DND-41 (cell line): ENCODE measurements at regions not wholly inside any gene's neighbourhood (a gene's known extent, or its start where the extent isn't known, plus 50 kb on each side); places are given as distances from the start of the nearest gene placed in this dataset.

Experiments
- ATAC-seq: fragments of 200-7000 bp; cut with Tn5 transposase; 3 replicates; pipeline ENCODE4 v1.9.1; 2021; ENCODE audit warnings: low read depth; ENCODE audit not compliant: insufficient read depth
- DNase-seq: peaks from one replicate; pipeline ENCODE4 v3.0.0-alpha.2; 2020
- H2AFZ ChIP-seq: 2 replicates; pipeline ENCODE4 v1.6.0; 2012; ENCODE audit warnings: low read depth, low read length
- H3K27ac ChIP-seq: 2 replicates; pipeline ENCODE4 v1.5.1; 2012; ENCODE audit warnings: low read length, inconsistent platforms
- H3K27me3 ChIP-seq: fragments of 200-600 bp; sonication (generic); 2 replicates; pipeline ENCODE4 v1.6.0; 2012; ENCODE audit warnings: low read length, mild to moderate bottlenecking, inconsistent platforms; ENCODE audit not compliant: insufficient read depth, poor library complexity
- H3K36me3 ChIP-seq: 2 replicates; pipeline ENCODE4 v1.5.1; 2012; ENCODE audit warnings: low read length, inconsistent platforms; ENCODE audit not compliant: insufficient read depth
- H3K4me1 ChIP-seq: 2 replicates; pipeline ENCODE4 v1.5.1; 2012; ENCODE audit warnings: mild to moderate bottlenecking, low read length; ENCODE audit not compliant: insufficient read depth
- H3K4me2 ChIP-seq: 2 replicates; pipeline ENCODE4 v1.6.0; 2012; ENCODE audit warnings: mild to moderate bottlenecking, moderate library complexity, low read length, inconsistent platforms; ENCODE audit not compliant: insufficient read depth
- H3K4me3 ChIP-seq, 2 experiments: fragments of 200-600 bp in 1 of 2; shearing (Covaris generic) in 1 of 2; 2 replicates each; pipeline ENCODE4 v1.5.1; 2012 to 2016; ENCODE audit warnings: inconsistent platforms in 2 of 2, low read length in 2 of 2, mild to moderate bottlenecking in 2 of 2, low read depth in 1 of 2, moderate library complexity in 1 of 2
- H3K79me2 ChIP-seq: 2 replicates; pipeline ENCODE4 v1.6.0; 2012; ENCODE audit warnings: low read length, inconsistent platforms; ENCODE audit not compliant: insufficient read depth
- H3K9ac ChIP-seq: 2 replicates; pipeline ENCODE4 v1.6.0; 2012; ENCODE audit warnings: low read depth, mild to moderate bottlenecking, inconsistent platforms, low read length, moderate library complexity
- H3K9me3 ChIP-seq: 2 replicates; pipeline ENCODE4 v1.5.1; 2012; ENCODE audit warnings: low read length, moderate library complexity, mild to moderate bottlenecking, inconsistent platforms; ENCODE audit not compliant: insufficient read depth, severe bottlenecking
- H4K20me1 ChIP-seq: 2 replicates; pipeline ENCODE4 v1.6.0; 2012; ENCODE audit warnings: low read length; ENCODE audit not compliant: insufficient read depth
- EZH2 ChIP-seq: IDR thresholded peaks from 3 replicates; pipeline ENCODE4 v1.6.1; 2012; ENCODE audit warnings: borderline replicate concordance, low read depth, mild to moderate bottlenecking, moderate library complexity, low read length, inconsistent platforms; ENCODE audit not compliant: severe bottlenecking
- TF ChIP-seq, protein P1 (sequence below): IDR thresholded peaks from 2 replicates; pipeline ENCODE4 v1.5.1; 2012; ENCODE audit warnings: borderline replicate concordance, low read length, moderate library complexity, mild to moderate bottlenecking; ENCODE audit not compliant: poor library complexity, severe bottlenecking; ENCODE audit errors: extremely low read depth

DNA sequence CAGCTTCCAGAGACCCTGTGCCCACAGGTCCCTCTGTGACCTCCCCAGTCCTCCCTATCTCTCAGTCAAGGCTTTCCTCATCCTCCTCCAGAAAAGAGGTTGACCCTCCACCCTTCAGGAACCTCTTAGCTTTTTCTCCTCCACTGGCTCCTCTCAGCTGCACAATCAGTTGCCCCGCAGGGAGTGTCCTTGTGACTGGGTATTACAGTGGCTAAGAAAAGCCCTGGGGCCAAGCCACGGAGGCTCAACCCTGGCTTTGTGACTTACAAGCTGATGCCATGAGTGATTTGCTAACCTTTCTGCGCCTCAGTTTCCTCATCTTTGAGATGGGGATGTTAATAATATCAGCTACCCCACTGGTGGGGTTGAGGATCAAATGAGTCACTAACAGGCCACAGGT lies 66.4 kb upstream of the ZMIZ1 start:
- H3K79me2 ChIP-seq = no peaks in the 10 kb centered on the region
- no peak overlapping the region for H3K4me2 ChIP-seq
- H3K4me3 ChIP-seq = no peak overlapping the region
- no peak overlapping the region for H3K9ac ChIP-seq
- no peaks in the 10 kb centered on the region for H4K20me1 ChIP-seq
- H2AFZ ChIP-seq = no peak overlapping the region
- H3K27me3 ChIP-seq = no peaks in the 10 kb centered on the region
- no peaks in the 10 kb centered on the region for H3K9me3 ChIP-seq
- no peak for TF ChIP-seq EZH2
- TF ChIP-seq, protein P1, sequence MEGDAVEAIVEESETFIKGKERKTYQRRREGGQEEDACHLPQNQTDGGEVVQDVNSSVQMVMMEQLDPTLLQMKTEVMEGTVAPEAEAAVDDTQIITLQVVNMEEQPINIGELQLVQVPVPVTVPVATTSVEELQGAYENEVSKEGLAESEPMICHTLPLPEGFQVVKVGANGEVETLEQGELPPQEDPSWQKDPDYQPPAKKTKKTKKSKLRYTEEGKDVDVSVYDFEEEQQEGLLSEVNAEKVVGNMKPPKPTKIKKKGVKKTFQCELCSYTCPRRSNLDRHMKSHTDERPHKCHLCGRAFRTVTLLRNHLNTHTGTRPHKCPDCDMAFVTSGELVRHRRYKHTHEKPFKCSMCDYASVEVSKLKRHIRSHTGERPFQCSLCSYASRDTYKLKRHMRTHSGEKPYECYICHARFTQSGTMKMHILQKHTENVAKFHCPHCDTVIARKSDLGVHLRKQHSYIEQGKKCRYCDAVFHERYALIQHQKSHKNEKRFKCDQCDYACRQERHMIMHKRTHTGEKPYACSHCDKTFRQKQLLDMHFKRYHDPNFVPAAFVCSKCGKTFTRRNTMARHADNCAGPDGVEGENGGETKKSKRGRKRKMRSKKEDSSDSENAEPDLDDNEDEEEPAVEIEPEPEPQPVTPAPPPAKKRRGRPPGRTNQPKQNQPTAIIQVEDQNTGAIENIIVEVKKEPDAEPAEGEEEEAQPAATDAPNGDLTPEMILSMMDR = no peak
- H3K27ac ChIP-seq = no peak overlapping the region
- DNase-seq (no peak), ATAC-seq (no peak)
- H3K36me3 ChIP-seq = no peaks in the 10 kb centered on the region
- no peaks in the 10 kb centered on the region for H3K4me1 ChIP-seq

DNA sequence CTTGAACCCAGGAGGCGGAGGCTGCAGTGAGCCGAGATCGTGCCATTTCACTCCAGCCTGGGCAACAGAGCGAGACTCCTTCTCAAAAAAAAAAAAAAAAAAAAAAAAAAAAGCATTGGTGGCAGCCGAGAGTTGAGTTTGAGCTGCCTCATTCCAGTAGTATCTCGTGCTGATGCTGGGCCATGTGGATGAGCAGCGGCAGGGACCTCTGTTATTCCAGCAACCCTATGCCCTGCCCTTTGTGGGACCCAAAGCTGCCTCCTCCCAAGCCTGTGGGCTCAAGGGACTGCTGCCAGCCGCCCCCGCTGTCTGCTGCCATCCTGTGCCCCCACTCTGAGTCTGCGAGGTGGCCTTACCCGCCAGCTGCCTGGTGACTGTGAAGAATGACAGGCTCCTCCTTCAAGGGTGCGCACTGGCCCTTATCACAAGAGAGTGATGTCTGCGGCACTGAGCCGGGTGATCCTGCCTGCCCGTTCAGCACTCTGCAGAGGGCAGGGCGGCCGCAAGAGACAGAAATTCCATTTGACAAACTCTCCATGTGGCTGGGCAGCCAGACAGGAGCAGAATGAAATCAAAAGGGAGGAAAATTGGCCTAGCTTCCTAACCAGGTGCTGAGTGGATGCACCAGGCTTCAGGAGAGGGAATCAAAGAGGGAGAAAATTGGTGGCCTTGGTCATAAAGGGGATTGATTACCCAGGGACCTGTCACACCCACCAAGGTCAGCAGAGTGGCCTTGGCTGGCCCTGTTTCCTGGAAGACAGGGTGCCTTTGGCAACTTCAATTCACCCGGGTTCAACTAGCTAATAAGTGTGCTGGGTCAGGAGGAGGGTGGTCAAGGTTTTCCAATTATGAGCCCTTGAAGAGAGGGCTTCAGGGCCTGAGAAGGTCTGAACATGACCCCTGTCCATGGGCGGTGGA lies 65.3 kb upstream of the ZMIZ1 start:
- Histone ChIP-seq H3K79me2 (no peaks in the 10 kb centered on the region), H3K36me3 (no peaks in the 10 kb centered on the region), H3K9ac (no peak overlapping the region), H3K27me3 (no peaks in the 10 kb centered on the region), H4K20me1 (no peaks in the 10 kb centered on the region), H3K9me3 (no peaks in the 10 kb centered on the region), H3K4me2 (no peak overlapping the region), H3K4me1 (no peaks in the 10 kb centered on the region), H3K27ac (no peak overlapping the region), H2AFZ (no peak overlapping the region), H3K4me3 (no peak overlapping the region)
- TF ChIP-seq EZH2 = no peak
- TF ChIP-seq, protein P1 = no peak
- DNase-seq (no peak), ATAC-seq (no peak)

DNA sequence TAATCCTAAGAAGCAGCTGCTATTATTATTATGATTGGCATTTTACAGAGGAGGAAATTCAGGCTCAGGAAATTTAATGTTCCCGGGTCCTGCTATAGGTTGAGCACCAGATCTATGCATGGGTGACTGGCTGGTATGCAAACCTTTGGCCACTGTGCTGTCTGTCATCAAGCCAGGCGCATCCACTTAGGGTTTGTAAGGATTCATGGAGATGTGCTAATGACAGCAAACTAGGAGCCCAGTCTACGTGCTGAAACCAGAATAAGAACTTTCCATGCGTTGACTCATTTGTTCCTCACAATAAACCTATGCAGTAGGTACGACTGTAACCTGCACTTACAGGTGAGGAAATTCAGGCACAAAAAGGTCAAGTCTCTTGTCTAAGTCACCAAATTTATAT lies 64.5 kb upstream of the ZMIZ1 start:
- no peak for TF ChIP-seq EZH2
- TF ChIP-seq, protein P1 = no peak
- Histone ChIP-seq H3K36me3 (no peaks in the 10 kb centered on the region), H3K4me3 (no peak overlapping the region), H3K9ac (no peak overlapping the region), H4K20me1 (no peaks in the 10 kb centered on the region), H3K27me3 (no peaks in the 10 kb centered on the region), H3K79me2 (no peaks in the 10 kb centered on the region), H2AFZ (no peak overlapping the region), H3K27ac (no peak overlapping the region), H3K4me1 (no peaks in the 10 kb centered on the region), H3K4me2 (no peak overlapping the region), H3K9me3 (no peaks in the 10 kb centered on the region)
- ATAC-seq = no peak
- DNase-seq = no peak
